GM04504 (cell line): ENCODE measurements at regions not wholly inside any gene's neighbourhood (a gene's known extent, or its start where the extent isn't known, plus 50 kb on each side); places are given as distances from the start of the nearest gene placed in this dataset.

Experiments used
- DNase-seq: peaks from one replicate; pipeline ENCODE4 v3.0.0-alpha.2; 2012; ENCODE audit warnings: low read depth

- DNase-seq: no peak
These were observed 188.1 kb downstream of the IPO8 start for GRCh38 chr12:30507576-30507975.

GRCh38 chr12:30506411-30506810, 189.3 kb downstream of the IPO8 start:
- no peak for DNase-seq

GRCh38 chr12:30501718-30502117, 194.0 kb downstream of the IPO8 start:
- DNase-seq: no peak

GRCh38 chr12:30500532-30500931, 195.1 kb downstream of the IPO8 start:
- no peak for DNase-seq

GRCh38 chr12:30485230-30485890, 210.3 kb downstream of the IPO8 start:
- DNase-seq: no peak

- no peak for DNase-seq
These were observed 211.0 kb downstream of the IPO8 start for GRCh38 chr12:30484658-30485057.

GRCh38 chr12:30482650-30483049, 213.0 kb downstream of the IPO8 start:
- DNase-seq: no peak

GRCh38 chr12:30473274-30473673, 222.4 kb downstream of the IPO8 start:
- no peak for DNase-seq

- DNase-seq: no peak
These were observed 229.5 kb downstream of the IPO8 start for GRCh38 chr12:30466093-30466585.

- DNase-seq: no peak
These were observed 232.0 kb downstream of the IPO8 start for GRCh38 chr12:30463636-30464035.

DNA sequence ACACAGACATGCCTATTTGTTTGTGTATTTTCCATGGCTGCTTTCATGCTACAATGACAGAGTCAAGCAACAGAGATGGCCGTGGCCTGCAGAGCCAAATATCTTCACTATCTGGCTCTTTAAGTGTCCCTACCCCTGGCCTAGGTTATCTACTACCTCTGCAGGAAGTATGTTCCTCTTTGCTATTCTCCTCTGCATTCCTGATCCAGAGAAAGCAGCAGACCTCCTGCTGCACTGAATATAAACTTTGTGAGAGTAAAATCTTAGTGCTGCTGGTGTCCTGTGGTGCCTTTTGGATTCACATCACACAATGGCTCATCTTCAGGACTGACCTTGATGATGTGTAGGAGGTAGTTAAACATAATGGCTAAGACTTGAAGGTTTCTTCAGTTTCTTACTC, 233.4 kb downstream of the IPO8 start:
- DNase-seq: no peak

GRCh38 chr12:30461026-30461615, 234.5 kb downstream of the IPO8 start:
- no peak for DNase-seq

GRCh38 chr12:30458453-30458852, 237.2 kb downstream of the IPO8 start:
- no peak for DNase-seq

GRCh38 chr12:30457621-30458289, 237.9 kb downstream of the IPO8 start:
- DNase-seq: peak; percentile 61

- no peak for DNase-seq
These were observed 244.8 kb downstream of the IPO8 start for GRCh38 chr12:30450872-30451271.

DNA sequence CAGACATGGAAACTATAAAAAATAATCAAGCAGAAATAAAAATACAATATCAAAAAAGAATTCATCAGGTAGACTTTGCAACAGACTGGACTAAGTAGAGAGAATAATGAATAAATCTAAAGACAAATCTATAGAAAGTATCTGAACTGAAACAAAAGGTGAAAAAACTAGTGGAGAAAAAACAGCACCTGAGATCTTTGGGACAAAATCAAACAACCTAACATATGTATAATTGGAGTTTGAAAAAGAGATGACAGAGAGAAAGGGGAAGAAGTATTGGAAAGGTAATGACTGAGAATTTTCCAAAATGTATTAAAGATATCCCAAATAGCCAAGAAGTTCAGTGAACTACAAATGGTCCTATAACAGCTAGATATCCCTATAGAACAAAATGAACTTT, 245.4 kb downstream of the IPO8 start:
- DNase-seq: no peak

DNA sequence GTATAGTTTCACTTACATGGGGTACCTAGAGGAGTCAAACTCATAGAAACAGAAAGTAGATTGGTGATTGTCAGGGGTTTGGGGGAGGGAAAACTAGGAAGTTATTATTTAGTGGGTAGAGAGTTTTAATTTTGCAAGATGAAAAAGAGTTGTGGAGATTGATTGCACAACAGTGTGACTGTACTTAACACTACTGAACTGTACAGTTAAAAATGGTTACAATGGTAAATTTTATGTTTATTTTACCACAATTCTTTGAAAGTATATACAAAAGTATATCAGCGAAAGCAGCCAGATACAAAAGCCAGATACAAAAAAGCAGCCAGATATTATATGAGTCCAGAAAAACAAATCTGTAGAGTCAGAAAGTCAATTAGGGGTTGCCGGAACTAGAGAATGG, 247.6 kb downstream of the IPO8 start:
- DNase-seq: no peak

- no peak for DNase-seq
These were observed 248.5 kb downstream of the IPO8 start for GRCh38 chr12:30447061-30447750.

DNA sequence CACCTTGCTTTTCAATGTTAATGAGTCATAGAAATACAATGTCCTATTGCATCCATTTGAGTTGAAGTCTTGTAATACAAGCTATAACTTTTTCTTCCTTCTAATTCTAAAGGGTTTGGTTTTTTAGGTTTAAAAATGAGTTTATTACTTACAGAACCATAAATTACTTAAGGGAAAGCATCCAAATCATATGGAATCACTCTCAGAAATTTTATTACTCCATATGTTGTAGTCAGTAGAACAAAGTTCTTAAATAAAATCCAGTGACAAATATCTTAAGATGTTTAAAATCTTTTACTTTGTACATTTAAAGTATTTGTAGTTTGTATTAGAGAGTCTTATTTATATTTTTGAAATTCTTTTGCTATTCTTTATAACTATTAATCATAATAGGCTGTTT, 253.2 kb downstream of the IPO8 start:
- no peak for DNase-seq

DNA sequence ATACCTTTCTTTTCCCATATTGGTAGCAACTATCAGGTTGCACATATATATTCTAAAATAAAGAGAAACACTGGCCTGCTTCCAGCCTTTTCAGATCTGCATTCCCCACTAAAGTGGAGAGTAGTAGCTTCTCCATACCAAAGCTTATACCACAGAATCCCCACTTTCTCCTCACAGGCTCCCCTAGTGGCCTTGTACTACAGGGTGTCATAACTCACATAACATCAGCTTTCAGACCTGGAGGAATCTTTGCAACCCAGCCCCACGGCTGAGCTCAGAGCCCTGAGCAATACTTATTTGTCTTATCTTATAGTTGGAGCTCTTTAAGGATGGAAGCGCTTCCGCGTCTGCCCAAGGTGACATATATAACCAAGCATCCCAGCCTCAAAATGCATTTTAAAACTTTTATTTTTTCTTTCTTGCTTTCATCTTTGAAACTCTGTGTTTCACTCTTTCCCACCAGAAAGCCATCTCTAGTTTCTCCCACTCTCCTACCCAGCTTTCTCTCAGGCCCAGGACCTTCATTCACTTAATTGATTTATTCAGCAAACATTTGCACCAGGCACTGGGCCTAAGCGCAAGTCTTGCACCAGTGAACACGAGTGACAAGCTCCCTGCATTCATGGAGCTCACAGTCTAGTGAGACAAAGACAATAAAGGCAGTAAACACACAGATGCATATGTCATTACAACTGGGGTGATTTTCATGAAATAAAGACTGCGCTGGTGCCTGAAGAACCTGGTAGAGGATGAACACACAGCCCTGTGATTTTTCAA, 254.7 kb downstream of the IPO8 start:
- no peak for DNase-seq

DNA sequence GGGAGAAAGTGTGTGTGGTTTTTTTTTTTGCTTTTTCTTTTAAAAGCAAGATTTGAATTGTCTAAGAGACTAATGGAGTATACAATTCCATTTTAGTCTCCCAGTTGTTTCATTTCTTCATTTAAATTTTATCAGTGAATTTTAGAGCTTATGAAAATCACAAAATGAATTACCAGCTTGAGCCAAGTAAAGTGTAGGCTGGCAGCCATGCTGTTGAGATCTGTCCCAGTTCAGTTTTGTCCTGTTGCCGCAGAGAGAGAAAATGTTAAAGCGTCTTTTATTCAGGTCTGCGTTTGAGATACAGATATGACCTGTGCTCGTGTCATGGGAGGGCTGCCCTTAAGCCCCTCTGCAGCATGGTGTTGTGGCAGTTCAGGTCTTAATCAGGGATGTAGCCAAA, 256.5 kb downstream of the IPO8 start:
- DNase-seq: no peak

GRCh38 chr12:30438601-30439041, 257.0 kb downstream of the IPO8 start:
- DNase-seq: no peak
